Ovary (tissue), 7 donors: ENCODE measurements at regions not wholly inside any gene's neighbourhood (a gene's known extent, or its start where the extent isn't known, plus 50 kb on each side); places are given as distances from the start of the nearest gene placed in this dataset.

Experiments
- DNase-seq, 5 donors: peaks; one replicate each; pipeline ENCODE4 v3.0.0-alpha.2; 2019 to 2020
- H3K27ac ChIP-seq, 2 donors: fragments of 200-600 bp; one replicate each; pipeline versions ENCODE4 v1.5.1 to v1.8.0; 2019 to 2022
- H3K27me3 ChIP-seq: fragments of 200-600 bp; one replicate; pipeline ENCODE4 v1.8.0; 2022
- H3K36me3 ChIP-seq: fragments of 200-600 bp; sonication (generic); one replicate; pipeline ENCODE4 v1.5.1; 2019
- H3K4me1 ChIP-seq: one replicate; pipeline ENCODE4 v1.8.1; 2013; ENCODE audit warnings: mild to moderate bottlenecking, moderate library complexity; ENCODE audit not compliant: insufficient read depth
- H3K4me3 ChIP-seq: fragments of 200-600 bp; sonication (generic); one replicate; pipeline ENCODE4 v1.5.1; 2017
- H3K9me3 ChIP-seq, 2 donors: fragments of 200-600 bp in 1 of 2; sonication (generic) in 1 of 2; one replicate each; pipeline versions ENCODE4 v1.5.1 to v1.8.1; 2013 to 2019; ENCODE audit warnings: mild to moderate bottlenecking in 1 of 2, moderate library complexity in 1 of 2
- EP300 ChIP-seq: sonication (generic); formaldehyde crosslinking; IDR thresholded peaks from one replicate; pipeline ENCODE4 v1.6.1; 2017; ENCODE audit warnings: antibody characterized with exemption
- POLR2A ChIP-seq: fragments of 450-650 bp; IDR thresholded peaks from one replicate; pipeline ENCODE4 v1.6.1; 2017; ENCODE audit warnings: antibody characterized with exemption, mild to moderate bottlenecking, moderate library complexity
- WGBS, 3 donors: extraction: QIAGEN DNeasy Blood & Tissue Kit in 1 of 3; methylation state at CpG; one replicate each; pipeline versions ENCODE4 v1.1.5 to v1.1.7; 2013 to 2017; 5-methylcytosine and 5-hydroxymethylcytosine counted together
- intact Hi-C, 4 donors: fragments of 100-400 bp; cut with DNase I; formaldehyde crosslinking; loops; one replicate each; pipeline versions ENCODE4 v1.11.0 to v1.15.1; 2022 to 2023
- TF ChIP-seq, protein P1 (sequence below), 3 donors: fragments of 450-650 bp in 2 of 3; fragments of 200-600 bp in 1 of 3; IDR thresholded peaks; one replicate each; pipeline versions ENCODE4 v1.5.1 to v1.8.0; 2016 to 2022; ENCODE audit warnings: antibody characterized with exemption in 3 of 3, mild to moderate bottlenecking in 1 of 3
- donor health status: DM: no; HTN: no; CAD: no; lungs with moderate emphysema.
- donor health status: DM: no; HTN: no; CAD: no.
- donor health status: Bipolar disorder and iron deficiency.
- donor health status: DM: no; HTN: no; CAD: no.
- donor health status: DM: yes; HTN: yes; CAD: no.

DNA sequence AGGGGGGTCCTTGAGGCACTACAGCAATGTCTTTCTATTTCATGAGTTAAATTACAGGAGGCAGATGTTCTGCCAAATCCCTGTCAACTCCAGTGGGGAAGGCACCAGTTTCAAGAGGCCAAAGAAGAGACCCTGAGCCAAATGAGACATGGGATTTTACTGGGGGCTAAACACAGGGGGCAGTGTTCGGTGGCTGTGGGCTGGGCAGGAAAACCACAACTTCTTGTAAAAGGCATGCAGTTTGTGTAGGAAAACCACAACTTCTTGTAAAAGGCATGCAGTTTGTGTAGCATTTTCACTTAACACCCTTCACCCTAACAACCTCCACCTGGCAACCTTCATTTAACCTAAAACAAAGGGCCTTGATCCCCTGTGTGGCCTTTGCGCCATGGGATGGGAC lies 61.0 kb downstream of the POLR2M start:
- Histone ChIP-seq H3K4me1 (no peaks in the 10 kb centered on the region), H3K27me3 (no peaks in the 10 kb centered on the region), H3K4me3 (no peak overlapping the region), H3K27ac (no peak overlapping the region), H3K9me3 (no peaks in the 10 kb centered on the region), H3K36me3 (no peaks in the 10 kb centered on the region)
- DNase-seq, result no peak
- TF ChIP-seq POLR2A, result no peak
- TF ChIP-seq, protein P1, sequence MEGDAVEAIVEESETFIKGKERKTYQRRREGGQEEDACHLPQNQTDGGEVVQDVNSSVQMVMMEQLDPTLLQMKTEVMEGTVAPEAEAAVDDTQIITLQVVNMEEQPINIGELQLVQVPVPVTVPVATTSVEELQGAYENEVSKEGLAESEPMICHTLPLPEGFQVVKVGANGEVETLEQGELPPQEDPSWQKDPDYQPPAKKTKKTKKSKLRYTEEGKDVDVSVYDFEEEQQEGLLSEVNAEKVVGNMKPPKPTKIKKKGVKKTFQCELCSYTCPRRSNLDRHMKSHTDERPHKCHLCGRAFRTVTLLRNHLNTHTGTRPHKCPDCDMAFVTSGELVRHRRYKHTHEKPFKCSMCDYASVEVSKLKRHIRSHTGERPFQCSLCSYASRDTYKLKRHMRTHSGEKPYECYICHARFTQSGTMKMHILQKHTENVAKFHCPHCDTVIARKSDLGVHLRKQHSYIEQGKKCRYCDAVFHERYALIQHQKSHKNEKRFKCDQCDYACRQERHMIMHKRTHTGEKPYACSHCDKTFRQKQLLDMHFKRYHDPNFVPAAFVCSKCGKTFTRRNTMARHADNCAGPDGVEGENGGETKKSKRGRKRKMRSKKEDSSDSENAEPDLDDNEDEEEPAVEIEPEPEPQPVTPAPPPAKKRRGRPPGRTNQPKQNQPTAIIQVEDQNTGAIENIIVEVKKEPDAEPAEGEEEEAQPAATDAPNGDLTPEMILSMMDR (IDR thresholded peaks at IDR 0.05), result no peak
- TF ChIP-seq EP300, result no peak
- intact Hi-C loops, result no loop called here
- WGBS, 3 donors, result 79 to 98% (median 91%) methylated on average over 2 of the region's 2 CpGs

DNA sequence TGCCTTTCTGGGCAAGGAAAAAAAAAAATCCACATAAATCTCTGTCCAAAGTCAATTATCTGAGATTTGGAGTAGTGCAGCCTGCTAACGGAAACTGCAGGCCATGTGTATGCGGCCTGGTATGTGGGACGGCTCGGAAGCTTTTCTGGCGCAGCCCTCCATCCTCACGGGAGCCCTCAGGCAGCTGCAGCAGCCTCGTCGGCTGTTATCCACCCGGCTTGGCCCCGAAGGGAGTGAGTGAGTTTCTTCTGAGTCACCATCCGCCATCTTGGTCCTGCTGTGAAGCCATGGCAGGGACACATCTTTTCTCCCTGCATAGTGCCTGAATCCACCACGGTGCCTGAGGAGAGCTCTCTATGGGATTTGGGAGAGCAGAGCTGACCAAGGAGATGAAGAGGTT lies 62.8 kb downstream of the POLR2M start:
- intact Hi-C loops, result no loop called here
- WGBS, 3 donors, result 62 to 69% (median 69%) methylated on average over 12 of the region's 12 CpGs
- DNase-seq, result no peak
- no peaks in the 10 kb centered on the region for H3K9me3 ChIP-seq
- no peak overlapping the region for H3K27ac ChIP-seq
- no peaks in the 10 kb centered on the region for H3K4me1 ChIP-seq
- TF ChIP-seq POLR2A, result no peak
- TF ChIP-seq EP300, result no peak
- TF ChIP-seq, protein P1 (IDR thresholded peaks at IDR 0.05), result no peak
- no peak overlapping the region for H3K4me3 ChIP-seq
- H3K27me3 ChIP-seq, result no peaks in the 10 kb centered on the region
- no peaks in the 10 kb centered on the region for H3K36me3 ChIP-seq

DNA sequence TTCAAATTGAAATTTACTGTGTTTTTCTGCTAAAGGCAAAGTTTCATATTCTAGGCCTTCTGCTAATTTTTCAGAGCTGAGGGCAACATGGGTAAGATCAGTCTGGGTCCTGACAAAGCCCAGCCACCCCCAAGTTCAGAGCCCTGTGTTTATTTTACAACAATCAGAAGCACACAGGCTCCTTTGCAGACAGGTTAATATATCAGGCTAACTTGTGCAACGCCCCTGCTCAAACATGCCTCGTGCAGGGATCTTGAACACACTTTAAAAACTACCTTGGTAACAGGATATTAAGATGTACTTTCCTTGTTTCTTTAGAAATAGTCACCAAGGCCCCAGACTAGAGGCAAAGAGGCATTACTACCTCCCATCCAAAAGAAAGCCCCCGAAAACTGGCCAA lies 64.0 kb downstream of the POLR2M start:
- no peaks in the 10 kb centered on the region for H3K27me3 ChIP-seq
- H3K27ac ChIP-seq, result no peak overlapping the region
- intact Hi-C loops, result no loop called here
- no peaks in the 10 kb centered on the region for H3K4me1 ChIP-seq
- TF ChIP-seq EP300, result no peak
- TF ChIP-seq, protein P1 (IDR thresholded peaks at IDR 0.05), result no peak
- TF ChIP-seq POLR2A, result no peak
- H3K4me3 ChIP-seq, result no peak overlapping the region
- no peaks in the 10 kb centered on the region for H3K36me3 ChIP-seq
- WGBS, 3 donors, result 76 to 88% (median 85%) methylated on average over 3 of the region's 3 CpGs
- H3K9me3 ChIP-seq, result no peaks in the 10 kb centered on the region
- DNase-seq, result no peak

DNA sequence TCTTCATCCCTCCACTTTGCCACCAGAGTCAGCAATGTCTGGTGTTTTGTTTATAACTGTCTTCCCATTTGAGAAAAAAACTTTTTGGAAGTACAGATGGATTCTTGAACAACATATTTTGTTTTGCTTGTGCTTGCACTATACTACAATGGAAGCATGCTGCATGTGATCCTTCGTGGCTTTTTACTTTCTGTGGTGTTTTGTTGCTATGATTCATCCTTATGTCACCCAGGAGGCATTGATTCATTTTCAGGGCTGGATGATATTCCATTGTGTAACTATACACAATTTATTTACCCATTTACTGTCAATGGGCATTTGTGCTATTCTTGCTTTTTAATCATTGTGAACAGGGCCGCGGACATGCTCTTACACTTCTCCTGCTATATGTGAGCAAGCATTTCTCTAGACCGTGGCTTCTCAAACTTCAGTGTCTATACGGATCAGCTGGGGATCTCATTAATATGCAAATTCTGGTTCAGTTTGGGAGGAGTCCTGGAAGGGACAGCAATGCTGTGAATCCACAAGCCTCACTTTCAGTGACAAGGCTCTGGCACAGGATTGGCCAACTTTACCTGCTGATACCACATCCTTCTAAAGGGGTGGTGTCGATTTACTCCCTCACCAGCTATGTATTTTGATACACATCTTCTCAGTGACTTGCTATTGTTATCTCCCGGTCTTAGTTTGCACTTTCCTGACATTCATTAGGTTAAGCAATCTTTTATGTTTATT lies 65.9 kb downstream of the POLR2M start:
- 82 to 87% (median 83%) methylated on average over 7 of the region's 7 CpGs for WGBS, 3 donors
- Histone ChIP-seq H3K27ac (no peak overlapping the region), H3K4me1 (no peaks in the 10 kb centered on the region), H3K4me3 (no peak overlapping the region), H3K36me3 (no peaks in the 10 kb centered on the region), H3K9me3 (no peaks in the 10 kb centered on the region), H3K27me3 (no peaks in the 10 kb centered on the region)
- DNase-seq, result no peak
- intact Hi-C loops, result no loop called here
- TF ChIP-seq POLR2A, result no peak
- TF ChIP-seq, protein P1 (IDR thresholded peaks at IDR 0.05), result no peak
- no peak for TF ChIP-seq EP300
